NCI-H226 (cell line): ENCODE measurements at regions not wholly inside any gene's neighbourhood (a gene's known extent, or its start where the extent isn't known, plus 50 kb on each side); places are given as distances from the start of the nearest gene placed in this dataset.

Experiments
- DNase-seq: peaks from one replicate; pipeline ENCODE4 v3.0.0-alpha.2; 2015

GRCh38 chr14:101110729-101111619 is 207.5 kb upstream of the RTL1 start:
- DNase-seq: no peak

DNA sequence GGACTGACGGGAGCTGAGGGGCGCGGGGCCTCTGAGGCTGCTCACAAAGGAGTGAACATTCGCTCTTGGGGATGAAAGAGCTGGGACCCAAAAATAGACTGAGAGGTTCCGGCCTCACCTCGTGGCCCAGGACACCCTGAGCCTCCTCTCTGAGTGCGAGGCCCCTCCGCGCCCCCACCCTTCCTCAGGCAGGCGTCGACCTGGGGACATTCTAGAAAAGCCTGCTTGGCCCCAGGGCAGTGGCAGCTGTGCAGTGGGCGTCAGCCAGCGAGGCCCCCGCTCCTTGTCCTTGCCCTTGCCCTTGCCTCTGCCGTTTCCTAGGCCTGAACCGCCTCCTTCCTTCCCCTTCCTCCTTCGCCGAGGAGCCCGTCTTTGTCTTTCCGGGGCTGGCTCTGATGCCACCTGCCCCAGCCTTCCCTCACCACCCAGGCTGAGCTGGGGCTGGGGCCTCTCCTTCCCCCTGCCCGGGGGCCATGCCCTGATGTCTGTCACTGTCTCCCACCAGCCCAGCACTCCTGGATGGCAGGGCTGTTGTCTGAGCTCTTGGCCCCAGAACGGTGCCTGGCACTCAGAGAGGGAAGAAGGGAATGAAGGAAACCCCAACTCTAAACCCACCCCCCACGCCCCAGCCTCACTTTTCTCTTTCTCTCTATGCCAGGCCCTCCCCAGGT is 208.2 kb upstream of the RTL1 start:
- no peak for DNase-seq

DNA sequence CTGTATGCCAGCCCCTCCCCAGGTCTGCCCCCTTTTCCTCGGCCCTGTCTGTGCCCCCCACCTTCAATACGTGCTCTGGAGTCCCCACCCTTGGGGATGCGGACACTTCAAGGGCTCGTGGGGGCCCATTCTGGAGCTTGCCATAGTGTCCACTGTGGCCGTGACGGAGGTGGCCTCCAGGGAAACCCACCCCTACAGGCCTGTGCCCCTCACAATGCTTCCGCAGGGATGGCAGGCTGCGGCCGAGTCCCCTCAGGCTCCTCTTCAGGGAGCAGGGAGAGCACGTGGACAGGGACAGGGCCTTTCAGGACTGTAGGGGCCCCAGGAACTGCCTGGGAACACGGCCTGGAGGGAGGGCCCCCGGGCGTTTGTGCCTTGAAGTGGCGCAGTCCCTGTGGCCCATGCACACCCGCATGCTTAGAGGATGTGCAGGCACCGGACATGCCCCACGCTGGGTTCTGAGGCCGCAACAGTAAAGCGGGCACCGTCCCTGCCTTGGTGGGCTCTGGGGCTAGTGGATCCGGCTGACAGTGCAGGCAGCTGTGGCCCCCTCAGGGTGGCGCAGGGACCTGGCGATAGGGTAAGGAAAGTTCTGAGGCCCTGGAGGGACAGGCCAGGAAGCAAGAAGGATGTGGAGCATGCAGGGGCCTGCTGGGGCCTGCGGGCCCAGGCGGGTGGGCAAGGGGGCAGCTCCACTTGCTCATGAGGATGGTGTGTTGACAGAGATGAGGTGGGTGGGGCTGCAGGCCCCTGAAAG is 209.0 kb upstream of the RTL1 start:
- no peak for DNase-seq

GRCh38 chr14:101113108-101113612 is 209.6 kb upstream of the RTL1 start:
- no peak for DNase-seq

DNA sequence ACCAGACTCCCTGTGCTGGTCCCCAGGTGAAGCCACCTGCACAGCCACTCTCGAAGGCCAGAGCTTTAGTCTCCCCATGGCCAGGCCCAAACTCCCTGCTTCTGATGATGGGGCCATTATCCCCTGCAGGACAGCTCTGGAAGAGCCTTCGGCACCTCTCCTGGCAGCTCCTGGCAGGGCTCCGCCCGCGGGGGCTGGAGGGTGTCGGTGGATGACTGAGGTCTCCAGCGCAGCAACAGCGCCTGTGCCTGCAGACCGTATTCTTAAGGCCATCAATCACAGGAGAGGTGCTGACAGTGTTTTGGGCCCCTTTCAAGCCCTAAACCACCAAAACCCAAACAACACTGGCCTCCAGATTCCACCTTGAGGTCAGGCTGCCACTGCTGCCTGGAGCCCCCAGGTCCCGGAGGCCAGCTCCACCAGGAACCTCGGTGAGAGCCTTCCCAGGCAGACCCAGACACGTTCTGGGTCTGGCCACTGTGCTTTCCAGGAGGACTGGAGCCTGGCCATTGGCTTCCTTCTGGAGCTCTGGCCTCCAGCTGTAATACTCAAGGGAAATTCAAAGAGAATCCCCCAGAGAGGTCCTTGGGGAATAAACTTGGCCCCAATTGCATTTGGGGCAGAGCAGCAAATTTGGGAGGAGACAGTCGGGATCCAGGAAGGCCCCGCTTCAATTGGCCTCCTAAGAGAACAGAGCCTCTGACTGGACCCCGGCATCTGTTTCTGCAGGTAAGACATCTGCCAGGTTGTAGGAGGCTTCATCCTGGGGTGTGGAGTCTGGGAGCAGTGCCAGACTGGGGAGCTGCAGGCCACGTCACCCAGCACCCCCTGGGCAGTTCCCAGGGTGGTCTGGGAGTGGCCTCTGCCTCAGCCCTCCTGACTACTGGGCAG is 210.6 kb upstream of the RTL1 start:
- DNase-seq: peak; percentile 59

DNA sequence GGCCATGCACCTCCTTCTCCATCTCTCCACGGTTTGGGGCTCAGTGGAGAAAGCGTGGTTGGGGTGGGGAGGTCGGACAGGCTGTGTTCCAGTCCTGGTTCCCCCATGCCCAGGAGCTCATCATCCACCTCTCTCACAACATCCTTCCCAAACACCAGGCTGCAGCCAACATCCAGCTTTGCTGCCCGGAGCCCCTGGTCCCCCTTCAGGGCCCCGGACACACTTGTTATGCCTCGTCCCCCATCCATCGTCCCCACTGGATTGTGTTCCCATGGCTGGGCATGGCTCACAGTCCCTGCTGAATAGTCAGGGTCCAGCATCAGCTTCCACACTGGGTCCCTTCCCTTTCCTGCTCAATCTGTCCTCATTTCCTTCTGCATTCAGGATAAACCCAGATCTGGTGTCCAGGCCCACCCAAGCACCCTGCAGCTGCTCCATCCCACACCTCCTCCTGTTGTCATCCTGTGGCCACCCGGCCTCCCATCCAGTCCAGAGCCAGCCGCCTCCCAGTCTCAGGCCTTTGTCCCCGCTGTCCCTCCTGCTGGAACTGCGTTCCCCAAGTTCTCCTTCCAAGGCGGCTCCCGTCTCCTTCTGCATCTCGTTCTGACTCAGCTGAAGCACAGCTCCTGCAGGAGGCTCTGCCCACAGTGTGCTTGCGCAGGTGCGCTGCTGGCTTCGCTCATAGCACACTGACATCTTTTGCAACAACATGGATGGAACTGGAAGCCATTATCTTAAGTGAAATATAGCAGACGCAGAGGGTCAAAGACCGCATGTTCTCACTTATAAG is 211.4 kb upstream of the RTL1 start:
- DNase-seq: no peak

DNA sequence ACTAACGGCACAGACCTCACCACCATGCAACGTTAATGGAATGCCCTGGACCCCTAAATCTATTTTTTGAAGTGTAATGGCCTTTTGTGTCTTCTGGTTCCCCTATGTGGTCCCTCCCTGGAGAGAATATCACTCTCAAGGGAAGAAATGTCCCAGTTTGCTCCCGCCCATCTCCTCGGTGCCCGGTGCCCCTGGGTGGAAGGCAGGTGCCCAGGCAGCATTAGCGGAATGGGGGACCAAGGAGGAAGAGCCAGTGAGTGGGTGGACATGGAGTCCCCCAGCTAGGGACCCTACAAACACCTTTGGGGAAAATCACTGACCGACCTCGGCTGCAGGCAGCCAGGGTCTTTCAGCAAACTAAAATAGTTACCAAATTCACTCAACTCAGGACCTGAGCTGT is 212.1 kb upstream of the RTL1 start:
- DNase-seq: no peak

GRCh38 chr14:101116065-101116464 is 212.5 kb upstream of the RTL1 start:
- DNase-seq: no peak

DNA sequence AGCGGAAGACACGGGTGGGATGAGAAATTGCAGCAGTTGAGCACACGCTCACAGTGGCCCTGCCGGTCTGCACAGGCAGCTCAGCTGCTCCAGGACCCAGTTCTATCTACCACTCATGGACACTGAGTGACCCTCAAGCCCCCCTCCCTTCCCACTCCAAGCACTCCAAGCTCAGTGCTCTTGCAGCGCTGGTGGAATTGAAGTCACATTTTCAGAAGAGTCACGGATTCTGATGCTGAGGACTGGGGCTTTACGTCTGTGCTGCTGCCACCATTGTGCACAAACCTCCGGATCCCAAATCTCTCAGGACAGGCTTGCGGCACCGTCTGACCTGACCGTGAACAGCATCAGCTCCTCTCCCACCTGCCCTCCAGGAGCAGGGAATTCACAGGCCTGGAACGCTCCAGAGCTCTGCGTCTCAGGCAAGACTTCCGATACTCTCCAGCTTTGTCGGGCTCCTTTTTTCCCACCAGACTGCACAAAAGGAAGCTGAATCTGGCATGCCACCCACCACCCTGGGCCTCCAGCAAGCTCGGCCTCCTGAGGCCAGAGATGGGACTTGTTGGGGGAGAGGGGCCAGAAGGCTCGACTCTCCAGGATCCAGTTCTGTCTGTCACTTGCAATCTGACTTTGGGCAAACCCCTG is 213.1 kb upstream of the RTL1 start:
- DNase-seq: no peak

- no peak for DNase-seq
Observed at GRCh38 chr14:101117543-101117942, 214.0 kb upstream of the RTL1 start.

DNA sequence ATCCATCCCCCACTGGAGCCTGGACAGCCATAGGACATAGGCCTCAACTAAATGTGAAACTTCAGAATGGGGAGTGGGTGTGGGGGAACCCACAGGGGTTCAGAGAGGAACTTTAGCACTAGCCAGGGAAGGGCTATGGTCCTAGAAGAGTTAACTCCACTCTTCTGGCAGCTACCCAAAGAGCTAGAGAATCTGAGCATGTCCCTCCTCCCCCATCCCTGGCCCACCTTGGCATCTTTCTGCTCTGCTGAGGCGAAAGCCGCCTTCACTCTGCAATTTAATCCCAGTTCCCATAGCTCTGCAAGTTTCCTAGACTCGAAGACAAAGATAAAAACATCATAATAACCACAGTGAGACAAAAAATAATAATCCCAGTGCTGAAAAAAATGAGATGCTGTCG is 214.7 kb upstream of the RTL1 start:
- no peak for DNase-seq

GRCh38 chr14:101118746-101119591 is 215.4 kb upstream of the RTL1 start:
- no peak for DNase-seq

- no peak for DNase-seq
Observed at GRCh38 chr14:101119830-101120571, 216.5 kb upstream of the RTL1 start.

DNA sequence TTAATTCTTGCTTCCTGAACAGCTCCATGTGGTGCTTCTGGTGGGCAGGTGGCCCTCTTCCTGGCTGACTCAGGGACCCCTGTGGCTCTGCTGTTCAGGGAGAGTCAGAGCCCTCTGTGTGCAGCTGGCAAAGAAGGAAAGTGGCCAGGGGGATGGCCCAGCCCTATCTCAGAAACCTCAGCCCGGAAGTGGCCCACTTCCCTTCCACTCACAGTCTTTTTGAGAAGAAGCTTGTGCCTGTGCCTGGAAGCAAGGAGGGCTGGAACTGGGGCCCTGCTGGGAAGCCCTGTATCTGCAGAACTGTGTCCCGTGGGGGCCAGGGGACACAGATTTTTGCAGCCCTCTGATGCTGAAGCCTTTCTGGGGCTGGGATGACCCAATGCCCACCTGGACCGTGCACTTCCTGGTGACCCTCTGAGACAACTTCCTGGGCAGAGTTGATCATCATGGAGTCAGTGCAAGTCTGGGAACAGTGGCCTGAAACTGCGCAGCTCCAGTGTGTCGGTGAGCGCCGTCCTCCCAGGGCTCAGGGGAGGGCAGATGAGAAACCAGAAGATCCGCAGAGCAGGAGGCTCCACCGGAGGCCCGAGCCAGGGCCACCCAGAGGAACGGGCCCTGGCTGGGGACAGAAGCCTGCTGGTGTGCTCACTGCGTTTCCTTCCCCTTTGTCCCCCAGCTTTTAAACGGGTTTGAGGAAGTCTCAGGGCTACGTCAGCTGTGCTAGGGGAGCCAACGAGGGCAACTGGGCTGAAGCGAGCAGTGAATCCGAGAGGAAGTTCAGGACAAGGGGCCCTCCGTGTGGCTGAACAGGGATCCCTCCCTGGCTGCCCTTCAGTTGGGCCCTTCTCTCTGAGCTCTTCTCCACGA is 217.4 kb upstream of the RTL1 start:
- no peak for DNase-seq

- DNase-seq: no peak
Observed at GRCh38 chr14:101121508-101122139, 218.1 kb upstream of the RTL1 start.

- DNase-seq: no peak
Observed at GRCh38 chr14:101122237-101123141, 219.0 kb upstream of the RTL1 start.
